RWPE1 (cell line): ENCODE measurements at regions not wholly inside any gene's neighbourhood (a gene's known extent, or its start where the extent isn't known, plus 50 kb on each side); places are given as distances from the start of the nearest gene placed in this dataset.
"Not testable (repeated sequence)": the region's sequence is repeated elsewhere in the genome, so short reads cannot be mapped to it uniquely, and the experiment has no call there.

Experiments used
- CTCF ChIA-PET: fragments of 350-600 bp; sonication (Branson Sonifier 250); formaldehyde crosslinking; extraction: SDS; loops from one replicate; lab custom pipeline; 2021; lab: Yijun Ruan, JAX
- POLR2A ChIA-PET: fragments of 400-600 bp; formaldehyde crosslinking; extraction: SDS; loops from one replicate; lab custom pipeline; 2020; ENCODE audit warnings: antibody characterized with exemption; ENCODE audit not compliant: low non-redundant PET; lab: Yijun Ruan, JAX
- DNase-seq: peaks from one replicate; pipeline ENCODE4 v3.0.0; 2012; ENCODE audit warnings: low spot score
- H3K27ac ChIP-seq: fragments of 450-650 bp; 2 replicates; pipeline ENCODE4 v1.5.1; 2017
- CTCF ChIP-seq: fragments of 450-650 bp; conservative IDR thresholded peaks from 2 replicates; pipeline ENCODE4 v1.5.1; 2017; ENCODE audit warnings: low read depth, mild to moderate bottlenecking

- ChIA-PET POLR2A (no interaction called here), CTCF (no interaction called here)
- TF ChIP-seq CTCF: no peak
- no peak overlapping the region for H3K27ac ChIP-seq
- no peak for DNase-seq
Measured at GRCh38 chr5:45893309-45893708, 197.1 kb upstream of the HCN1 start.

- POLR2A ChIA-PET, DNase-seq, H3K27ac ChIP-seq, CTCF ChIA-PET: not testable (repeated sequence)
Measured at GRCh38 chr5:45890441-45891080, 194.4 kb upstream of the HCN1 start.

- H3K27ac ChIP-seq: no peak overlapping the region
- TF ChIP-seq CTCF: no peak
- ChIA-PET POLR2A (no interaction called here), CTCF (no interaction called here)
- DNase-seq: no peak
Measured at GRCh38 chr5:45862763-45863162, 166.6 kb upstream of the HCN1 start.

- TF ChIP-seq CTCF: no peak
- no peak for DNase-seq
- H3K27ac ChIP-seq: no peak overlapping the region
- CTCF ChIA-PET: no interaction called here
- POLR2A ChIA-PET: no interaction called here
Measured at GRCh38 chr5:45847877-45848276, 151.7 kb upstream of the HCN1 start.

GRCh38 chr5:45826055-45826454 lies 129.9 kb upstream of the HCN1 start:
- TF ChIP-seq CTCF: no peak
- ChIA-PET POLR2A (no interaction called here), CTCF (no interaction called here)
- DNase-seq: no peak
- no peak overlapping the region for H3K27ac ChIP-seq

- POLR2A ChIA-PET: no interaction called here
- H3K27ac ChIP-seq: no peak overlapping the region
- CTCF ChIA-PET: interaction anchor here (0.6 kb wide), 1 partner anchor 79 kb away, joined by 4 read pairs; no protein-coding TSS in a partner anchor
- no peak for DNase-seq
- no peak for TF ChIP-seq CTCF
Measured at GRCh38 chr5:45800331-45800730, 104.2 kb upstream of the HCN1 start.

GRCh38 chr5:45799388-45799787 lies 103.2 kb upstream of the HCN1 start:
- CTCF ChIA-PET: no interaction called here
- POLR2A ChIA-PET: no interaction called here

More at GRCh38 chr5:45799388-45799787, 103.2 kb upstream of the HCN1 start:
- TF ChIP-seq CTCF: no peak
- DNase-seq: no peak
- H3K27ac ChIP-seq: no peak overlapping the region
